HCT116 (cell line): ENCODE measurements at regions not wholly inside any gene's neighbourhood (a gene's known extent, or its start where the extent isn't known, plus 50 kb on each side); places are given as distances from the start of the nearest gene placed in this dataset.

Experiments
- ATAC-seq: fragments of 200-7000 bp; cut with Tn5 transposase; 2 replicates; pipeline ENCODE4 v1.9.1; 2020; ENCODE audit warnings: mild to moderate bottlenecking, moderate library complexity
- BruUV-seq: library from RNA; stranded (reverse); fragments of 400-500 nt; replicated peaks from 2 replicates; lab custom pipeline; 2021; lab: Mats Ljungman, UMichigan
- CTCF ChIA-PET: fragments of 300-600 bp; sonication (Branson Sonifier 250); formaldehyde crosslinking; loops from one replicate; lab custom pipeline; 2021; ENCODE audit warnings: antibody characterized with exemption; lab: Charles Lee
- POLR2A ChIA-PET: fragments of 300-600, 350-600 bp; sonication (Branson Sonifier 250); formaldehyde crosslinking; loops from one replicate; lab custom pipeline; 2021; ENCODE audit warnings: antibody characterized with exemption; lab: Charles Lee
- RAD21 ChIA-PET, 2 experiments: fragments of 300-600 bp; sonication (Branson Sonifier 250); formaldehyde crosslinking; loops; one replicate each; lab custom pipeline; 2023; ENCODE audit warnings: low total read pairs in 2 of 2; ENCODE audit not compliant: uncharacterized antibody in 2 of 2, unreplicated experiment in 2 of 2, low non-redundant PET in 1 of 2; lab: Charles Lee
- DNase-seq: peaks from one replicate; pipeline ENCODE4 v3.0.0-alpha.2; 2010; ENCODE audit warnings: low read depth, low spot score
- H2AFZ ChIP-seq: fragments of 200-600 bp; shearing (Covaris generic), sonication (generic); 2 replicates; pipeline ENCODE4 v1.6.1; 2017; ENCODE audit warnings: low read depth, mixed run types, mixed read lengths, antibody characterized with exemption, low read length; ENCODE audit not compliant: poor library complexity, severe bottlenecking
- H3K27ac ChIP-seq: 2 replicates; pipeline ENCODE4 v1.5.1; 2012; ENCODE audit warnings: low read depth, low read length
- H3K27me3 ChIP-seq: fragments of 200-600 bp; sonication (generic); 2 replicates; pipeline ENCODE4 v1.6.1; 2016; ENCODE audit warnings: mixed run types, low read length, mixed read lengths; ENCODE audit not compliant: insufficient read depth
- H3K36me3 ChIP-seq, 2 experiments: fragments of 200-500 bp in 1 of 2; fragments of 200-600 bp in 1 of 2; sonication (Bioruptor generic) in 1 of 2; sonication (generic) in 1 of 2; 2 replicates each; pipeline versions ENCODE4 v1.5.1 to v1.6.1; 2014 to 2016; ENCODE audit warnings: low read length in 2 of 2, inconsistent platforms in 1 of 2, mixed read lengths in 1 of 2, mixed run types in 1 of 2; ENCODE audit not compliant: insufficient read depth in 2 of 2, control insufficient read depth in 1 of 2
- H3K4me1 ChIP-seq, 2 experiments: fragments of 200-600 bp in 1 of 2; sonication (generic) in 1 of 2; 2 replicates each; pipeline versions ENCODE4 v1.5.1 to v1.6.1; 2012 to 2017; ENCODE audit warnings: low read length in 2 of 2, inconsistent platforms in 1 of 2, mild to moderate bottlenecking in 1 of 2, mixed read lengths in 1 of 2, mixed run types in 1 of 2, moderate library complexity in 1 of 2; ENCODE audit not compliant: insufficient read depth in 2 of 2, control insufficient read depth in 1 of 2
- H3K4me2 ChIP-seq: fragments of 200-600 bp; sonication (generic); 2 replicates; pipeline ENCODE4 v1.6.1; 2017; ENCODE audit warnings: mixed run types, low read length, mixed read lengths
- H3K4me3 ChIP-seq, 2 experiments: fragments of 200-600 bp in 1 of 2; sonication (generic) in 1 of 2; replicated peaks in 1 of 2; 2 replicates each; pipeline ENCODE4 v1.5.1; 2011 to 2016; ENCODE audit warnings: low read length in 2 of 2, control low read depth in 1 of 2, low read depth in 1 of 2, mild to moderate bottlenecking in 1 of 2, mixed read lengths in 1 of 2, mixed run types in 1 of 2
- H3K79me2 ChIP-seq: fragments of 200-600 bp; sonication (generic); 2 replicates; pipeline ENCODE4 v1.6.1; 2017; ENCODE audit warnings: mild to moderate bottlenecking, mixed run types, low read length, moderate library complexity, mixed read lengths; ENCODE audit not compliant: insufficient read depth
- H3K9ac ChIP-seq: fragments of 200-600 bp; sonication (generic); 2 replicates; pipeline ENCODE4 v1.6.1; 2016; ENCODE audit warnings: low read length, mixed read lengths
- H3K9me2 ChIP-seq: fragments of 200-600 bp; sonication (generic), shearing (Covaris generic); 2 replicates; pipeline ENCODE4 v1.6.1; 2017; ENCODE audit warnings: mixed run types, mild to moderate bottlenecking, moderate library complexity; ENCODE audit not compliant: insufficient read depth
- H3K9me3 ChIP-seq, 2 experiments: fragments of 200-500 bp in 1 of 2; fragments of 200-600 bp in 1 of 2; sonication (Bioruptor generic) in 1 of 2; sonication (generic) in 1 of 2; 2 replicates each; pipeline ENCODE4 v1.6.1; 2014 to 2017; ENCODE audit warnings: low read length in 2 of 2, mixed read lengths in 2 of 2, inconsistent platforms in 1 of 2, low read depth in 1 of 2, mild to moderate bottlenecking in 1 of 2, mixed run types in 1 of 2, moderate library complexity in 1 of 2; ENCODE audit not compliant: control insufficient read depth in 1 of 2, insufficient read depth in 1 of 2
- H4K20me1 ChIP-seq: fragments of 200-600 bp; sonication (generic), shearing (Covaris generic); 2 replicates; pipeline ENCODE4 v1.6.1; 2017; ENCODE audit warnings: mixed run types, mild to moderate bottlenecking, moderate library complexity; ENCODE audit not compliant: insufficient read depth
- EGR1 ChIP-seq: IDR thresholded peaks from 2 replicates; pipeline ENCODE4 v1.6.1; 2012; ENCODE audit warnings: low read depth
- ELF1 ChIP-seq: IDR thresholded peaks from 2 replicates; pipeline ENCODE4 v1.6.1; 2012; ENCODE audit warnings: low read depth, borderline replicate concordance
- EZH2 ChIP-seq: fragments of 200-600 bp; sonication (generic); IDR thresholded peaks from 2 replicates; pipeline ENCODE4 v1.6.1; 2017; ENCODE audit warnings: antibody characterized with exemption, mixed run types
- FOSL1 ChIP-seq: IDR thresholded peaks from 2 replicates; pipeline ENCODE4 v1.6.1; 2012; ENCODE audit warnings: low read depth
- JUND ChIP-seq: IDR thresholded peaks from 2 replicates; pipeline ENCODE4 v1.6.1; 2012
- POLR2A ChIP-seq: IDR thresholded peaks from 2 replicates; pipeline ENCODE4 v1.7.0; 2011; ENCODE audit warnings: borderline replicate concordance; ENCODE audit not compliant: insufficient read depth, insufficient read length; ENCODE audit errors: extremely low read depth
- POLR2AphosphoS5 ChIP-seq: IDR thresholded peaks from 2 replicates; pipeline ENCODE4 v1.6.1; 2011; ENCODE audit warnings: mild to moderate bottlenecking, low read depth, low read length, moderate library complexity
- SIN3A ChIP-seq: IDR thresholded peaks from 2 replicates; pipeline ENCODE4 v1.6.1; 2012; ENCODE audit warnings: low read depth
- SP1 ChIP-seq: IDR thresholded peaks from 2 replicates; pipeline ENCODE4 v1.6.1; 2012; ENCODE audit warnings: low read depth
- TCF7L2 ChIP-seq: IDR thresholded peaks from 2 replicates; pipeline ENCODE4 v1.7.0; 2011; ENCODE audit warnings: borderline replicate concordance, inconsistent platforms; ENCODE audit not compliant: insufficient read depth, insufficient read length; ENCODE audit errors: extremely low read depth
- YY1 ChIP-seq: IDR thresholded peaks from 2 replicates; pipeline ENCODE4 v1.6.1; 2011; ENCODE audit warnings: low read length, low read depth, moderate library complexity, mild to moderate bottlenecking; ENCODE audit not compliant: insufficient replicate concordance; ENCODE audit errors: extremely low read depth
- ZFX ChIP-seq: fragments of 450-650 bp; IDR thresholded peaks from 2 replicates; pipeline ENCODE4 v1.6.1; 2017
- ZNF274 ChIP-seq: fragments of 200-500 bp; sonication (Bioruptor generic); IDR thresholded peaks from 2 replicates; pipeline ENCODE4 v1.6.1; 2014; ENCODE audit warnings: mild to moderate bottlenecking, low read depth, low read length, inconsistent platforms
- intact Hi-C: fragments of 100-400 bp; cut with micrococcal nuclease; formaldehyde crosslinking; loops from 2 replicates; pipeline ENCODE4 v1.10.0; 2022
- TF ChIP-seq, protein P1 (sequence below): IDR thresholded peaks from 2 replicates; pipeline ENCODE4 v1.6.1; 2012; ENCODE audit warnings: low read depth
- TF ChIP-seq, protein P2 (sequence below): IDR thresholded peaks from 2 replicates; pipeline ENCODE4 v1.6.1; 2011; ENCODE audit warnings: mild to moderate bottlenecking, low read length, moderate library complexity; ENCODE audit not compliant: insufficient replicate concordance; ENCODE audit errors: extremely low read depth
- TF ChIP-seq, protein P3 (sequence below), 3 experiments: fragments of 200-600 bp in 1 of 3; sonication (generic) in 1 of 3; IDR thresholded peaks in 2 of 3; conservative IDR thresholded peaks in 1 of 3; 2 replicates each; pipeline ENCODE4 v1.5.1; 2012 to 2017; ENCODE audit warnings: low read depth in 2 of 3, low read length in 2 of 3, antibody characterized with exemption in 1 of 3, borderline replicate concordance in 1 of 3, control low read depth in 1 of 3, mild to moderate bottlenecking in 1 of 3, mixed read lengths in 1 of 3, mixed run types in 1 of 3, moderate library complexity in 1 of 3; ENCODE audit not compliant: insufficient read depth in 1 of 3

DNA sequence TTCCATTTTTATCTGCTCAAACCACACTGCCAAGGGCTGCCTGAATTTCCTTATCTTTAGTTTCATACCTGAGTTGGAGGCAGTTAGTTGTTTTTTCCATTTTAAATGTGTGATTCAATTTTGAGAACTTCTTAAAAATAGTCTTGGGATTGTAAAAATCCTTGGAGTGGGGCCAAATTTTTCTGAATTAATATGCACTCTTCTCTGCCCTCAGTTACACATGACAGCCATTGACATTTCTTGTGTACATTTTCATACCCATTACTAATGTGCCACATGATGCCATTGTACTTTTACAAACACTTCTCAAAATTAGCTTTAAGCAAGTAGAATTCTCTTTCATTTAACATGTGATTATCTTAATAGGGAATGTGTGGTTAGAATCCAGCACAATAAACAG is 141.7 kb downstream of the C3orf38 start:
- H3K4me2 ChIP-seq, result no peak overlapping the region
- no peak overlapping the region for H3K9ac ChIP-seq
- RAD21 ChIA-PET, result no interaction called here
- H3K9me2 ChIP-seq, result no peaks in the 10 kb centered on the region
- BruUV-seq, result no TSS peak
- H3K9me3 ChIP-seq, result no peaks in the 10 kb centered on the region
- POLR2A ChIA-PET, result no interaction called here
- H2AFZ ChIP-seq, result no peak overlapping the region
- DNase-seq, result no peak
- no peak for TF ChIP-seq ZFX
- TF ChIP-seq ZNF274, result no peak
- TF ChIP-seq YY1, result no peak
- no peak for TF ChIP-seq SIN3A
- no peak for TF ChIP-seq FOSL1
- TF ChIP-seq TCF7L2, result no peak
- TF ChIP-seq, protein P1, sequence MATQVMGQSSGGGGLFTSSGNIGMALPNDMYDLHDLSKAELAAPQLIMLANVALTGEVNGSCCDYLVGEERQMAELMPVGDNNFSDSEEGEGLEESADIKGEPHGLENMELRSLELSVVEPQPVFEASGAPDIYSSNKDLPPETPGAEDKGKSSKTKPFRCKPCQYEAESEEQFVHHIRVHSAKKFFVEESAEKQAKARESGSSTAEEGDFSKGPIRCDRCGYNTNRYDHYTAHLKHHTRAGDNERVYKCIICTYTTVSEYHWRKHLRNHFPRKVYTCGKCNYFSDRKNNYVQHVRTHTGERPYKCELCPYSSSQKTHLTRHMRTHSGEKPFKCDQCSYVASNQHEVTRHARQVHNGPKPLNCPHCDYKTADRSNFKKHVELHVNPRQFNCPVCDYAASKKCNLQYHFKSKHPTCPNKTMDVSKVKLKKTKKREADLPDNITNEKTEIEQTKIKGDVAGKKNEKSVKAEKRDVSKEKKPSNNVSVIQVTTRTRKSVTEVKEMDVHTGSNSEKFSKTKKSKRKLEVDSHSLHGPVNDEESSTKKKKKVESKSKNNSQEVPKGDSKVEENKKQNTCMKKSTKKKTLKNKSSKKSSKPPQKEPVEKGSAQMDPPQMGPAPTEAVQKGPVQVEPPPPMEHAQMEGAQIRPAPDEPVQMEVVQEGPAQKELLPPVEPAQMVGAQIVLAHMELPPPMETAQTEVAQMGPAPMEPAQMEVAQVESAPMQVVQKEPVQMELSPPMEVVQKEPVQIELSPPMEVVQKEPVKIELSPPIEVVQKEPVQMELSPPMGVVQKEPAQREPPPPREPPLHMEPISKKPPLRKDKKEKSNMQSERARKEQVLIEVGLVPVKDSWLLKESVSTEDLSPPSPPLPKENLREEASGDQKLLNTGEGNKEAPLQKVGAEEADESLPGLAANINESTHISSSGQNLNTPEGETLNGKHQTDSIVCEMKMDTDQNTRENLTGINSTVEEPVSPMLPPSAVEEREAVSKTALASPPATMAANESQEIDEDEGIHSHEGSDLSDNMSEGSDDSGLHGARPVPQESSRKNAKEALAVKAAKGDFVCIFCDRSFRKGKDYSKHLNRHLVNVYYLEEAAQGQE, result no peak
- TF ChIP-seq ELF1, result no peak
- TF ChIP-seq EZH2, result no peak
- no peak for TF ChIP-seq SP1
- no peak for TF ChIP-seq JUND
- TF ChIP-seq, protein P2, sequence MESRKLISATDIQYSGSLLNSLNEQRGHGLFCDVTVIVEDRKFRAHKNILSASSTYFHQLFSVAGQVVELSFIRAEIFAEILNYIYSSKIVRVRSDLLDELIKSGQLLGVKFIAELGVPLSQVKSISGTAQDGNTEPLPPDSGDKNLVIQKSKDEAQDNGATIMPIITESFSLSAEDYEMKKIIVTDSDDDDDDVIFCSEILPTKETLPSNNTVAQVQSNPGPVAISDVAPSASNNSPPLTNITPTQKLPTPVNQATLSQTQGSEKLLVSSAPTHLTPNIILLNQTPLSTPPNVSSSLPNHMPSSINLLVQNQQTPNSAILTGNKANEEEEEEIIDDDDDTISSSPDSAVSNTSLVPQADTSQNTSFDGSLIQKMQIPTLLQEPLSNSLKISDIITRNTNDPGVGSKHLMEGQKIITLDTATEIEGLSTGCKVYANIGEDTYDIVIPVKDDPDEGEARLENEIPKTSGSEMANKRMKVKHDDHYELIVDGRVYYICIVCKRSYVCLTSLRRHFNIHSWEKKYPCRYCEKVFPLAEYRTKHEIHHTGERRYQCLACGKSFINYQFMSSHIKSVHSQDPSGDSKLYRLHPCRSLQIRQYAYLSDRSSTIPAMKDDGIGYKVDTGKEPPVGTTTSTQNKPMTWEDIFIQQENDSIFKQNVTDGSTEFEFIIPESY, result no peak
- no peak for TF ChIP-seq POLR2A
- no peak for TF ChIP-seq EGR1
- TF ChIP-seq, protein P3, sequence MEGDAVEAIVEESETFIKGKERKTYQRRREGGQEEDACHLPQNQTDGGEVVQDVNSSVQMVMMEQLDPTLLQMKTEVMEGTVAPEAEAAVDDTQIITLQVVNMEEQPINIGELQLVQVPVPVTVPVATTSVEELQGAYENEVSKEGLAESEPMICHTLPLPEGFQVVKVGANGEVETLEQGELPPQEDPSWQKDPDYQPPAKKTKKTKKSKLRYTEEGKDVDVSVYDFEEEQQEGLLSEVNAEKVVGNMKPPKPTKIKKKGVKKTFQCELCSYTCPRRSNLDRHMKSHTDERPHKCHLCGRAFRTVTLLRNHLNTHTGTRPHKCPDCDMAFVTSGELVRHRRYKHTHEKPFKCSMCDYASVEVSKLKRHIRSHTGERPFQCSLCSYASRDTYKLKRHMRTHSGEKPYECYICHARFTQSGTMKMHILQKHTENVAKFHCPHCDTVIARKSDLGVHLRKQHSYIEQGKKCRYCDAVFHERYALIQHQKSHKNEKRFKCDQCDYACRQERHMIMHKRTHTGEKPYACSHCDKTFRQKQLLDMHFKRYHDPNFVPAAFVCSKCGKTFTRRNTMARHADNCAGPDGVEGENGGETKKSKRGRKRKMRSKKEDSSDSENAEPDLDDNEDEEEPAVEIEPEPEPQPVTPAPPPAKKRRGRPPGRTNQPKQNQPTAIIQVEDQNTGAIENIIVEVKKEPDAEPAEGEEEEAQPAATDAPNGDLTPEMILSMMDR (IDR thresholded peaks at IDR 0.05 in 2 of 3, conservative IDR thresholded peaks at IDR 0.05 in 1 of 3; ENCODE audit: borderline replicate concordance in 1 of 3, insufficient read depth in 1 of 3, low read depth in 2 of 3, low read length in 2 of 3), result no peak
- no peak for TF ChIP-seq POLR2AphosphoS5
- no peak overlapping the region for H3K4me3 ChIP-seq
- no peaks in the 10 kb centered on the region for H3K79me2 ChIP-seq
- CTCF ChIA-PET, result no interaction called here
- no peaks in the 10 kb centered on the region for H3K27me3 ChIP-seq
- intact Hi-C loops, result no loop called here
- no peak overlapping the region for H3K27ac ChIP-seq
- no peaks in the 10 kb centered on the region for H4K20me1 ChIP-seq
- no peak for ATAC-seq
- no peaks in the 10 kb centered on the region for H3K36me3 ChIP-seq
- no peaks in the 10 kb centered on the region for H3K4me1 ChIP-seq
